UCSD-AML1 (cell line): ENCODE measurements at regions not wholly inside any gene's neighbourhood (a gene's known extent, or its start where the extent isn't known, plus 50 kb on each side); places are given as distances from the start of the nearest gene placed in this dataset.

Source experiments
- DNase-seq: peaks from one replicate; lab custom pipeline; 2025; ENCODE audit not compliant: unreplicated experiment; lab: John Stamatoyannopoulos, UW

DNA sequence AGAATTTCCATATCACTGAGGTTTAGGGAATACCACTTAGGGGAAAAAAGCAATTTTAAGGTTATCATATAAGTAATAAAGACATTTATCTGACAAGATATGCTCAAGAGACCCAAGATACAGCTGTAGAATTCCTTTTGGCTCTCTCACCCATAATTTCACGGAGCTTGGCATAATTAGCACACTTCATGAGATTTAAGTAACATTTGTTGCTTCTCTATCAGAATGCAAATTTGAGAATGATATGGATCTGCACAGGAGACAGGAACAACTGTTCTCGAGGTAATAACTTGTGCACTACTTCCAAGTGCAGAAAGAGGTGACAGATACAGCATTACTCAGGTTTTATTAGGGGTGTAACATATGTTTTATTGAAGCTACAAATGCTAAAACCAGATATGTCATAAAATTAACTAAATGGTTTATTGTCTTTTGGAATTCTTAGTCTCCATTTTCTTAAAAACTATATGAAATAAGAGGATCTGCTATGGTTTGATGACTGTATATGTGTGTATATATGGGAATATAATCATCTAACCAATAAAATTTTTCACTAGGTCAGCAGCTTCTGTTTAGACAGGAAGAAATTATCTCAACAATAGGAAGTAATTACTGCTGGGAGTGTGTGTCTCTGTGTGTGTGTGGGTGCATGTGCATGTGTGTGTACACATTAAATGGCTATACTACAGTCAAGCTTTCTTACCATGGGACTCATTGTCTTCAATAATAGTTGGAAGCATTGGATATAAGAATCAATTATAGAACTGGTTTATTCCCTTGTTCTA is 401.3 kb downstream of the PCDH17 start:
- DNase-seq, result no peak

DNA sequence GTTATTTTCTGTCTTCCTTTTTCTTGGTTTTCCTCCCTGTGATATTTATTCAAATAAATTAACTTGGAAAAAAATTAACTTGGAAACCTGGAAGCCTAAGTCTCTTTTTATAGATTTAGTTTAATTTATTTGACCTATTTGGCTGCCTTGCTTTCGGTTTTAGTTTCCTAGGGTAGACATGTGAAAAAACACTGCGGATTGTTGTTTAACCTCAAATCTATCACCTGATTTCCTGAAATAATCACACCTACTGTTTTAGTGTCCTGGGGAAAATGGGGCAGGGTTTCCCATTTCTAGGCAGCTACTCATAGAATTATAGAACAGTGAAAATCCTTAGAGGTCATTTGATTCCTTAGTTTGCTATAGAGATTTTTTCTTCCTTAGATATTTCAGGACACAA is 412.4 kb downstream of the PCDH17 start:
- DNase-seq, result no peak

DNA sequence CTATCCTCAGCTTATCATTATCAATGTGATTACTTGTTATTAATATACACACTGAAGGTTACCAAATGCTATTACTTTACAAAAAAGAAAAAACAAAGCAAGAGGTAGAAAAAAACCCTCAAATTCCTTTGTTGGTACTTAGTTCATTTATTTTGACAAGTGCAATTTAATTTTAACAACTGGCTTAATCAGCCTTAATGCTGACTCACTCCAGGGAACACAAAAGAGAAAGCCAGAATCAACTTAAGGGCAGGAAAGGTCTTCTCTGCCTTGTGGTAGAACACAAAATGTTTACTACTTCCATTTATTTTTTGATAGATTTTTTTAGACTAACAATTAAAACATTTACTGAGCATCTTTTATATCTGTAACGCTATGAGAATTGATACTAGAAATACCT is 417.1 kb downstream of the PCDH17 start:
- DNase-seq, result no peak

DNA sequence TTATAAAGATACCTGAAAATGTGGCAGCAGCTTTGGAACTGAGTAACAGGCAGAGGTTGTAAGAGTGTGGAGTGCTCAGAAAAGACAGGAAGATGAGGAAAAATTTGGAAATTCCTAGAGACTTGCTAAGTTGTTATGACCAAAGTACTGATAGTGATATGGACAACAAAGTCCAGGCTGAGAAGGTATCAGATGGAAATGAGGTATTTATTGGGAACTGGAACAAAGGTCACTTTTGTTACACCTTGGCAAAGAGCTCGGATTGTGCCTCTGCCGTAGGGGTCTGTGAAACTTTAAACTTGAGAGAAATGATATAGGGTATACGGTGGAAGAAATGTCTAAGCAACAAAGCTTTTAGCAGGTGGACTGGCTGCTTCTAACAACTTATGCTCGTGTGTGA is 419.9 kb downstream of the PCDH17 start:
- no peak for DNase-seq

DNA sequence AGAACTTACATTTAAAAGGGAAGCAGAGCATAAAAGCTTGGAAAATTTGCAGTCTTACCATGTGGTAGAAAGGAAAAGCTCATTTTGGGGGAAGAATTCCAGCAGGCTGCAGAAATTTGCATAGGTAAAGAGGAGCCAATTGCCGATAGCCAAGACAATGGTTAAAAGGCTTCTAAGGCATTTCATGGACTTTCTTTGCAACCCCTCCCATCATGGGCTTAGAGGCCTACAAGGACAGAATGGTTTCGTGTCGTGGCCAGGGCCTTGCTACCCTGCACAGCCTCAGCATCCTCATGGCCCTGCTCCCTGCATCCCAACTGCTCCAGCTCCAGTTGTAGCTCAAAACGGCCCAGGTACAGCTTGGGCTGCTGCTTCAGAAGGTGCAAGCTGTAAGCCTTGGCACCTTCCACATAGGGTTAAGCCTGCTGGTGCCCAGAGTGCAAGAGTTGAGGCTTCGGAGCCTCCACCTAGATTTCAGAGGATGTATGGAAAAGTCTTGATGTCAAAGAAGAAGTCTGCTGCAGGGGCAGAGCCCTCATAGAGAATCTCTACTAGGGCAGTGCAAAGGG is 420.3 kb downstream of the PCDH17 start:
- DNase-seq, result peak; percentile 3

DNA sequence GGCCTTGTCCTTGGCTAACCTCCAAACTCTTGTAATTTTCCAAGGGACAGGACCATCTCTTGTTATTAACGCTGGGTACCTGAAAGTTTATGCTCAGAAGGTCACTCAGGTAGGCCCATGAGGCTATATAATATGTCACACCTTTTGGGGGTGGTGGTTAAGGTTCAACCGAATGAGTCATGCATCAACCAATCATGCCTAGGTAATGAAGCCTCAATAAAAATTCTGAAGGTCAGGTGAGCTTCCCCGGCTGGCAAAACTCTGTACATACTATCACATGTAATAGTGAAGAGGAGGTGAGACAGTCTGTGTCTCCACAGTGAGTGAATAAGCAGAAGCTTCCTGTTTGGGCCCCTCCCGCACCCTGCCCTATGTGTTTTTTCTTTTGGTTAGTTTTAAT is 424.9 kb downstream of the PCDH17 start:
- no peak for DNase-seq

DNA sequence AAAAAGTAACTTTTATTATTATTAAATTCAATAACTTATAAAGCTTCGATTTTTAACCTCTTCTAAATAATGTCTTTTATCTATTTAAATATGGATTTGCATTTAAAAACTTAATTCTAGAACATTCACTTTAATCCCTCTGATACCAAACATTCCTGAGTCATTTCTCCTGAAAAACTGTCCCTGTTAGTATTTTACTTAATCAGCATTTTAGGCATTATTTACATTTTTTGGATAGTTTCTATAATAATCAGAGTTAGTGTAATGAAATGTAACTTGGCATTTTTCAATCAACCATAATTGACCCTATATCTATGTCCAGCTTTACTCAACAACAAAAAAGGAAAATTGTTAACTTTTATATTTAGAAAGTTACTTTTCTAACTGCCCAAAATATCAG is 428.1 kb downstream of the PCDH17 start:
- DNase-seq, result no peak

DNA sequence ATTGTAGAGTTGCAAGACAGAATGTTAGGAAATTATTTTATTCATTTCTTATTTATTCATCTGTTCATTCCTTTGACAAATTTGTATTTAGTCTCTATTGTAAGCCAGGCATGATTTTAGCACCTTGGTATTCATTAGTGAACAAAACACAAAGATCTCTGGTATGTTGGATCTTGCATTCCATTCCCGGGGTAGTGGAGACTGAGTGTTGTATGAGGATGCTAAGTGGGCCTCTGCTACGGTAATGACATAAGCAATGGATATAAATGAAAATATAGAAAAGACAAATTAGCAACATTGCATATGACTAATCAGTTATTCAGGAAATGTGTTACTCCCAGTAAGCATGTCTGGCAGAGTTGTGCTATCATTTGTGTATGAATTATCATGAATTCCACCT is 449.3 kb downstream of the PCDH17 start:
- DNase-seq, result no peak

DNA sequence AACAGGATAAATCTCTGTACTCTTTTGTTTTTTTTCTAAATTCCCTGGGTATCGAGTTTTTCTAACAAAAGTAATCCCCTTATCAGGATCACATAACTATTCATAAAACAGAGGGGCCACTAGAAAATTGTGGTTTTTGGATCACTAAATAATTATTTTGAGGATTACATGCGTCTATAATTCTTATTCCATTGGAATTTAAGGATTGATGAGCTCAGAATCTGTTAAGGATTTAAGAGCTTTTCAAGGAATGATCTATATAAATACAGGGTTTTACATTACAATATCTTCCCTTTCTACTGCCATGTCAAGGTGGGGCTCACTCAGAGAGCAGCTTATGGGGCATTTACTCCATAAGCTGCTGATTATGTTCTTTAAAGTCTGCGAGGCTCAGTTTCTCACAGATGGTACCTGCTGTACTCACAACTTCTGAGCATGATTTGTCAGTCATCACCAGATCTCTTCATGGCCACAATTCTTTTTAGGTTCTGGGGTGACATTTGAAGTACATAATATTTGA is 449.8 kb downstream of the PCDH17 start:
- DNase-seq, result no peak

DNA sequence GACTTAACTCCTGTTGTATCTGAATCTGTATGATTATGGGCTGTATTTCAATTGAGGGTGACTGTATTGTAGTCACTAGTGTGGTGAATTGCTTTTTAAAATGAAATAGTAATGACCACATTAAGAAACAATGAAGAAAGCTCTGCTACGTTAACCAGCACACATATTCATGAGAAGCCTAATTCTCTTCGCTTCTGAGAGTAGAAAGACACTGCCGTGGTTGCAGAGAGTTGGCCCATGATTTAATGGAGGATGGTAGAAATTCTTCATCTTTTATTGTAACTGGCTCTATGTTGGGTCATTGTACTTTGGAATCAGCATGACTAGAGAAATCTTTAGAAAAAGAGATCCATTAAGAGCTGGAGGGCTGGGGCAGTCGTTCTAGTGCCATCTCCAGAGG is 451.5 kb downstream of the PCDH17 start:
- DNase-seq, result no peak

DNA sequence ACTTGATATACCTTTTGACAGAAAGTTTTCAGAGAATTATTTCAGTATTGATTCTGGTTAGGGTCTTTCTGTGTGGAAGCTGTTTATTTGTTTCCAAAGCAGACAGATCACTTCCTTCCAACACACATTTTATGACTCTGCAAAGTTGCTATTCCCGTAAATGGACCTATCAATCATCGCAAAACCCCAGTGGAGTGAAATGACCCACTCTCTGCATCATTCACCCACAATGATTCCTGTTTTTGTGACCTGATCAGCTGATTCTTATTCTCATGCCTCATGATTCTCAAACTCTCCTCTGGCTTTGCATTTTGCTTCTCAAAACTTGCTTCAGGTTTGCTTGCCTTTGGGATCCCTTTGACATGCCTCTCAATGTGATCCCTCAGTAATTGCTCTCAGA is 453.7 kb downstream of the PCDH17 start:
- DNase-seq, result no peak

DNA sequence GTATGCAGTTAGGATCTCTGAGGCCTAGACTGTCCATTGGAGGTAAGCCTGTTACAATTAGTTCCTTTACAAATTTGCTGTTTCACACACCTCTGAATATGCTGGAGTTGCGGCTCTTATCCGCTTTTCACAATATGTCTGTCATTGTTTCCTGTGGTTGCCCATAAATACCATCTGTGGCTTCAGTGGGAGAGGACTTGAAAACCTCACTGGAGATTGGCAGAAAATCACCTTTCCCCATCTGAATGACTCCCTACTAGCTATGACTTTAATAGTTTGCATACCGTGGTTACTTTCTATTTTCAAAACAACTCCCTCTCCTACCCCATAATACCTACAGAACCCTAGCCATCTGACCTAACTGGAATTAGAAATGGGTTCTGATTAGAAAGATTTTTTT is 454.3 kb downstream of the PCDH17 start:
- DNase-seq, result peak; percentile 11

DNA sequence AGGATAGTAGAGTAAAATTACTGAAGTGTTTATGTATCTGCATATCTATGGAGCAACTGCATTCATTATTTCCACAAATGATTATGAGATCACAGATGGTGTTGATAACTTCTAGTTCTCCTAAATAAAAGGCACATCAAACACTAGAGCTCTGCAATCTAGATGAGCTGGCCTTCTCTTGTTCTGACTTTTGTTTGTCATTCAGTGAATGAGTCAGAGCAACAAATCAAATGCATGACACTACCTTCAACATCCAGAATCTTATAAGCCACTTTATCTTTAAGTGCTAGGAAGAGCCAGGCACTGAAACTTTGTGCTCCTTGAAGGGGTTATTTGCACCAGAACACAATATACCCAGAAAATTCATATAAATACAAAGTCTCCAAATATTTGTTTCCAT is 456.0 kb downstream of the PCDH17 start:
- no peak for DNase-seq

DNA sequence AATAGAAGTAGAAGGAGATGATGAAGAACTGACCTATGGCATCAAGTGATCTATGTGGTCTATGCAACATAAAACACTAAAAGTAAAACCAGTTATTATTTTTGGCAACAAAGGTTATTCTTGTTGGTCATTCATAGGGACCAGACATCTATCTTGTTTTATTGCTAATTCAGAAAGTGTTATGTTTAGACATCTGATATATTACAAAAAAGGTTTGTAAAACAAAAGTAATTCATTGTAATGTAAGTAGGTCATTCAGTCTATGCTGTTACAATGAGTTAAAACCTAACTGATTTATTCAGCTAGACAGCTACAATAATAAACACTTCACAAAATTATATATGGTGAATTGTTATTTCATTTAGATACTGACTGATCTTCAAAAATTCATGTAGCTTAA is 461.9 kb downstream of the PCDH17 start:
- no peak for DNase-seq

DNA sequence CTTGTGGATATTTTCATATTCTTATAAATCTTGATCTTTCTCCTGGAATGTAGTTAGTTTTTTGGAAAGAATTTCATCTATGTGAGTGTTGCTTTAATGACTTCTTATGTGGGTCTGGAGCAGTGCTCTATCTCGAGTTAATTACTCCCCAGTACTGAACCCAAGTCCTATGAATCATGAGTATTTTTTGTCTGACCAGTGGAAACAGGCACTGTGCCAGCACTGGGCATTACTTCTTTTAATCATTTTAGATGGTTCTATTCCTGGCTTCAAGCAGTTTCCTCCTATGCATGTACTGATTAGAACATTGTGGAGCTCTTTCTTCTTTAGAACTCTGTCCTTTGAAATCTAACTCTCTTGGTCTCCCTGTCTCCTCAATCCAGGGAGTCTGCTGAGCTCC is 466.3 kb downstream of the PCDH17 start:
- DNase-seq, result peak; percentile 1

DNA sequence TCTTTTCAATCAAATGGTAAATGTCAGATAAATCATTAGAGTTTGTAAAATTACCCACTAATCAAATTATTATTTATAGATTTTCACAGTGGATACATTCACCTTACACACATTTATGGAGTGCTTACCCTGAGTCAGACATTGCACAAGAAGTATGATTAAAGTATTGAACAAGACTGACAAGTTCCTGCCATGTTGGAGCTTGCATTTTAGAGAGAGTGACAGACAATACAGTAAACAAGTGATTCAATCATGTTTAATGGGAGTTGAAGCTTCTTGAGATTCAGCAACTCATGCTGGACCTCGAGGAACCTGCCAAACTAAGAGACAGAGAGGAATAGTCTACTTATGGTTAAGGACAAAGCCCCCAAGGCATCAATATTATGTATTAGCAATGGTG is 487.8 kb downstream of the PCDH17 start:
- DNase-seq, result no peak

DNA sequence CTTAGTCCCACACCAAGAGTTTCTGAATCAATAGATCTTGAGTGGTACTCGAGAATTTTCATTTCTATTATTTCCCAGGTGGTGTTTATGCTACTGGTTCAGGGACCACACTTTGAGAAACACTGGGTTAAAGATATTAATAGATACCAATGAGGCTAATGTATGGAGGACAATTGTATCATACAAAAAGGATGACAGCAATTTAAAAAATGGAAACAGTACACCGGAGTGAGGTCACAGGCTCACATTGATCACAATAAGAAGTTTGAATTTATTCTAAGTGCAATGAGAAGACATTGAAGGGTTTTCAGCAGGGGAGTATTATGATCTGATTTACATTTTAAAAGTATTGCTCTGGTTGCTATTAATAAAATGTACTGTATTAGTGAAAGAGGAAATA is 488.3 kb downstream of the PCDH17 start:
- DNase-seq, result no peak

DNA sequence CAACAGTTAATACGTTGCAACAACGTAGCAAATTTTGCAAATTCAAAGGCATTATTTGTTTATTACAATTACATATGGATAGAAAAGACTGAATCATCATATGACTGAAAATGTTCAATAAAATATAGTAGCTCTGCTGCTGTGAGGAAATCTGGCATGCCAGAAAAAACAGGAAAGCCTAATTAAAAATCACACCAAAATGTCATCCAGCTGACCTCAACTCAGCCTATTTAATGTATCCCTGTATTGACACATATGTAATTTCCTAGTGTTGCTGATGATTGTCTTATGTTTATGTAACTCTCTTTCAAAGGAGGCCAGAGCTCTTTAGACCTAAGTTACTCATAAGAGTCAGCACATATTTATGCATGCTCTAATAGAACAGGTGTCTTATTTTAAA is 495.0 kb downstream of the PCDH17 start:
- DNase-seq, result no peak

DNA sequence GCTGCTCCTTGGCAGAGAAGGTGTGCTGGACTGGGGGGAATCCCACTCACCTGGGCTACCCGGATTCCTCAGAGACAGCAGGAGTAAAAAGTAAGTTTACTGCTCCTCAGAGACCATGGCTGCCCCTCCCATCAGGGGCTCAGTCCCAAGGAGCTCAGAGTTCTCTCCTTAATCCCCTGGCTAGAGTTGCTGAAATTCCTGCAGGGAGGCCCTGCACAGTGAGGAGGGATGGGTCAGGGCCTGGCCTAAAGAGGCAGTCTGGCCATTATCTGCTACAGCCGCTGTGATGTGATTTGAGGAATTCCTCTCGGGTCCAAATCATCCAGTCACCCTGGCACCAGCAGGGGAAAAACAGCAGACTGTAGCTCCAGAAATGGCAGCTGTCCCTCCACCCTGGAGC is 502.5 kb downstream of the PCDH17 start:
- no peak for DNase-seq

DNA sequence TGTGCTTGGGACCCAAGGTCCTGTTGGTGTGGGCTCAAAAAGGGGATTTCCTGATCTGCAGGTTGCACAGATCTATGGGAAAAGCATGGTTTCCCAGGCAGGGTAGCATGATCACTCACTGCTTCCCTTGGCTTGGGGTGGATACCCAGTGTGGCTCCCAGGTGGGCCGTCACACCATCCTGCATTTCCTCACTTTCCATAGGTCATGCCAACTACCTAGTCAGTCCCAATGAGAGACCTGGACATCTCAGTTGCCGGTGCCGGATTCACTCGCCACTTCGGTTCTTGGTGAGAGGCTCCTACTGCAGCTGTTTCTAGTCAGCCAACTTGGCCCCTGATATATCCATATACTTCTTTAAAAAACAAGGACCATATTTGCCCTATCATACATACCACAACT is 503.0 kb downstream of the PCDH17 start:
- no peak for DNase-seq

DNA sequence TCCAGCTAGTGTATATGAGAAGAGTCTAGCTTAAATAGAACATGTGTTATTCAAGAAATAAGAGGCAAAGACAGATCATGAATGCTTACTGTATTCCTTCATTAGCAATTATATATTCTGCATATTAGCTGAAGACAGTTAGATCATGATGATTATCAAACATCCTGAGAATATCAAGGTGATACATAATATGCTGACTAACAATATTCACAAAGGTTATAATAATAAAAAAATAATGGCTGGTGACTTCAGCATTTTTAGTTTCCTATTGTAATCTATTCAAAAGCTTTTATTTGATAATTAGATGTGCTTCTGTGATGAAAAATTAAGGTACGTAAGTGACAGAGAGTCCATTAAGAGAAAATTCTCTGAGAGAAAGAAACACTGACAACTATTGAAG is 511.4 kb downstream of the PCDH17 start:
- DNase-seq, result no peak

DNA sequence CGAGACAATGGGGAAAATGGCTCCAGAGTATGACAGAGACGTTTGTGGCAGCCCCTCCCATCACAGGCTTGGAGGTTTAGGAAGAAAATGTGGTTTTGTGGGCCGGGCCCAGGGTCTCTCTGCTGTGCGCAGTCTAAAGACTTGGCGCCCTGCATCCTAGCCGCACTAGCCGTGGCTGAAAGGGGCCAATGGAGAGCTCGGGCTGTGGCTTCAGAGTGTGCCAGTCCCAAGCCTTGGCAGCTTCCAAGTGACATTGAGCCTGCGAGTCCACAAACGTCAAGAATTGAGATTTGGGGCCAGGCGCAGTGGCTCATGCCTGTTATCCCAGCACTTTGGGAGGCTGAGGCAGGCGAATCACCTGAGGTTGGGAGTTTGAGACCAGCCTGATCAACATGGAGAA is 513.1 kb downstream of the PCDH17 start:
- DNase-seq, result no peak

DNA sequence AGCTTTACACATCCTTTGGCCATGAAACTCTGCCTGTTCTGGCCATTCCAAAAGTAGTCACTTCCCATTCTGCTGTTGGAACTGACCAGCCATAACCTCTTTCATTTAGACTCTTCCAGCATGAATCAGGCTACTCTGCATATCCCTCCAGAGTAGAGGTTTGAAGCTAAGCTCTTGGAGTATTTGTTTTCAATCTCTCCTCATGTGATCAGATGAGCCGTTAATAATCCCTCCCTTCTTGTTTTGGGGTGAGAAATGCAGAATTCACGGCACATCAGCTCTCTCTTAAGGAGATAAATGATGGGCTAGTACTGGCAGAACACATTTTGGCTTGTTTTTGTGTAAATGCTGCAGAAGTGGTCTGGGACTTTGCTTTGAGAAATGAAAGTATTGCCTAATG is 519.9 kb downstream of the PCDH17 start:
- no peak for DNase-seq
